PC-3 (cell line): ENCODE measurements at regions not wholly inside any gene's neighbourhood (a gene's known extent, or its start where the extent isn't known, plus 50 kb on each side); places are given as distances from the start of the nearest gene placed in this dataset.

Experiments
- ATAC-seq: fragments of 200-7000 bp; cut with Tn5 transposase; 2 replicates; pipeline ENCODE4 v1.9.1; 2020; ENCODE audit warnings: mild to moderate bottlenecking, moderate library complexity
- BruUV-seq: library from RNA; stranded (reverse); fragments of 400-500 nt; replicated peaks from 2 replicates; lab custom pipeline; 2021; lab: Mats Ljungman, UMichigan
- CTCF ChIA-PET: fragments of 300-600 bp; sonication (Branson Sonifier 250); formaldehyde crosslinking; loops from one replicate; lab custom pipeline; 2022; ENCODE audit warnings: antibody characterized with exemption; lab: Charles Lee
- POLR2A ChIA-PET: fragments of 300-600 bp; sonication (Branson Sonifier 250); formaldehyde crosslinking; loops from one replicate; lab custom pipeline; 2022; ENCODE audit warnings: antibody characterized with exemption; ENCODE audit not compliant: unreplicated experiment; lab: Charles Lee
- DNase-seq: peaks from one replicate; pipeline ENCODE4 v3.0.0-alpha.2; 2015
- H2AFZ ChIP-seq: fragments of 300-600 bp; sonication (generic); 2 replicates; pipeline ENCODE4 v1.6.0; 2016; ENCODE audit warnings: antibody characterized with exemption, low read length
- H3F3A ChIP-seq: fragments of 300-600 bp; sonication (generic); one replicate; pipeline ENCODE4 v1.6.0; 2017; ENCODE audit warnings: antibody characterized with exemption, low read length, control low read depth, mild to moderate bottlenecking; ENCODE audit not compliant: unreplicated experiment
- H3K27ac ChIP-seq: fragments of 300-600 bp; sonication (generic); 2 replicates; pipeline ENCODE4 v1.5.1; 2016; ENCODE audit warnings: mild to moderate bottlenecking, low read length
- H3K27me3 ChIP-seq: fragments of 300-600 bp; sonication (generic); 2 replicates; pipeline ENCODE4 v1.6.1; 2016; ENCODE audit warnings: low read length, mixed read lengths
- H3K36me3 ChIP-seq: fragments of 300-600 bp; sonication (generic); 2 replicates; pipeline ENCODE4 v1.6.1; 2016; ENCODE audit warnings: low read depth, mixed run types, low read length, mixed read lengths
- H3K4me1 ChIP-seq: fragments of 300-600 bp; sonication (generic); 2 replicates; pipeline ENCODE4 v1.5.1; 2016; ENCODE audit warnings: low read length; ENCODE audit not compliant: insufficient read depth
- H3K4me2 ChIP-seq: fragments of 300-600 bp; sonication (generic); 2 replicates; pipeline ENCODE4 v1.6.0; 2016; ENCODE audit warnings: low read length
- H3K4me3 ChIP-seq: fragments of 300-600 bp; sonication (generic); 2 replicates; pipeline ENCODE4 v1.5.1; 2016; ENCODE audit warnings: mild to moderate bottlenecking, low read length, mixed read lengths
- H3K79me2 ChIP-seq: fragments of 300-600 bp; sonication (generic); 2 replicates; pipeline ENCODE4 v1.6.1; 2017; ENCODE audit warnings: low read length, mixed read lengths
- H3K9ac ChIP-seq: fragments of 300-600 bp; sonication (generic); 2 replicates; pipeline ENCODE4 v1.6.0; 2016; ENCODE audit warnings: mild to moderate bottlenecking, low read length
- H3K9me2 ChIP-seq: fragments of 300-600 bp; sonication (generic); replicated peaks from 2 replicates; pipeline ENCODE4 v1.6.1; 2016; ENCODE audit warnings: mixed run types, low read length, mixed read lengths
- H3K9me3 ChIP-seq: fragments of 300-600 bp; sonication (generic); 2 replicates; pipeline ENCODE4 v1.6.1; 2016; ENCODE audit warnings: low read length, mixed read lengths
- H4K20me1 ChIP-seq: fragments of 300-600 bp; sonication (generic); 2 replicates; pipeline ENCODE4 v1.6.1; 2016; ENCODE audit warnings: low read length, mixed read lengths
- CTCF ChIP-seq: fragments of 300-600 bp; sonication (generic); conservative IDR thresholded peaks from 2 replicates; pipeline ENCODE4 v1.5.1; 2017; ENCODE audit warnings: antibody characterized with exemption, low read depth, mild to moderate bottlenecking, low read length
- EZH2 ChIP-seq: fragments of 300-600 bp; sonication (generic); IDR thresholded peaks from one replicate; pipeline ENCODE4 v1.6.1; 2017; ENCODE audit warnings: antibody characterized with exemption, mild to moderate bottlenecking, low read length; ENCODE audit not compliant: unreplicated experiment
- EZH2phosphoT487 ChIP-seq: fragments of 300-600 bp; sonication (generic); IDR thresholded peaks from 2 replicates; pipeline ENCODE4 v1.6.1; 2018; ENCODE audit warnings: mild to moderate bottlenecking, antibody characterized with exemption, low read length, borderline replicate concordance
- intact Hi-C: fragments of 100-400 bp; cut with micrococcal nuclease; formaldehyde crosslinking; loops from 2 replicates; pipeline ENCODE4 v1.9.0; 2023

GRCh38 chr1:229086686-229087085 is 184.2 kb upstream of the RAB4A start:
- no peak for DNase-seq
- no peaks in the 10 kb centered on the region for H4K20me1 ChIP-seq
- H3K9me2 ChIP-seq, result no peaks in the 10 kb centered on the region
- H3K4me2 ChIP-seq, result no peak overlapping the region
- peaks cover 58% of the 10 kb centered on the region for H3K27me3 ChIP-seq
- H3K4me1 ChIP-seq, result no peaks in the 10 kb centered on the region
- ChIA-PET CTCF (no interaction called here), POLR2A (no interaction called here)
- no peaks in the 10 kb centered on the region for H3F3A ChIP-seq
- TF ChIP-seq EZH2, result no peak
- TF ChIP-seq CTCF, result no peak
- TF ChIP-seq EZH2phosphoT487, result no peak
- H2AFZ ChIP-seq, result no peak overlapping the region
- no peak overlapping the region for H3K27ac ChIP-seq
- intact Hi-C loops, result no loop called here
- no peak overlapping the region for H3K9ac ChIP-seq
- no TSS peak for BruUV-seq
- no peaks in the 10 kb centered on the region for H3K79me2 ChIP-seq
- no peak overlapping the region for H3K4me3 ChIP-seq
- H3K36me3 ChIP-seq, result no peaks in the 10 kb centered on the region
- peaks cover 7% of the 10 kb centered on the region; the same call in 1 of the 2 replicates for H3K9me3 ChIP-seq
- ATAC-seq, result no peak

- H3K9ac ChIP-seq, result no peak overlapping the region
- H3K36me3 ChIP-seq, result no peaks in the 10 kb centered on the region
- no peaks in the 10 kb centered on the region for H4K20me1 ChIP-seq
- no peaks in the 10 kb centered on the region for H3F3A ChIP-seq
- no peaks in the 10 kb centered on the region for H3K79me2 ChIP-seq
- H2AFZ ChIP-seq, result no peak overlapping the region
- ATAC-seq, result no peak
- no peak for DNase-seq
- H3K4me1 ChIP-seq, result no peaks in the 10 kb centered on the region
- TF ChIP-seq EZH2phosphoT487 (no peak), EZH2 (no peak), CTCF (no peak)
- no peaks in the 10 kb centered on the region for H3K9me2 ChIP-seq
- H3K27me3 ChIP-seq, result peaks cover 51% of the 10 kb centered on the region
- no peak overlapping the region for H3K4me2 ChIP-seq
- no TSS peak for BruUV-seq
- ChIA-PET CTCF (no interaction called here), POLR2A (no interaction called here)
- peaks cover 6% of the 10 kb centered on the region; the same call in 1 of the 2 replicates for H3K9me3 ChIP-seq
- H3K4me3 ChIP-seq, result no peak overlapping the region
- H3K27ac ChIP-seq, result no peak overlapping the region
- intact Hi-C loops, result no loop called here
Observed at GRCh38 chr1:229087339-229087738, 183.6 kb upstream of the RAB4A start.

- peaks cover under 1% of the 10 kb centered on the region; the same call in 1 of the 2 replicates for H3K9me3 ChIP-seq
- no peaks in the 10 kb centered on the region for H3F3A ChIP-seq
- ChIA-PET POLR2A (no interaction called here), CTCF (no interaction called here)
- H3K79me2 ChIP-seq, result no peaks in the 10 kb centered on the region
- H3K4me2 ChIP-seq, result no peak overlapping the region
- H4K20me1 ChIP-seq, result no peaks in the 10 kb centered on the region
- H3K27ac ChIP-seq, result no peak overlapping the region
- no peak for TF ChIP-seq EZH2
- no peak for TF ChIP-seq EZH2phosphoT487
- TF ChIP-seq CTCF, result no peak
- H2AFZ ChIP-seq, result no peak overlapping the region
- no peak overlapping the region for H3K9ac ChIP-seq
- no peak overlapping the region for H3K4me3 ChIP-seq
- intact Hi-C loops, result no loop called here
- BruUV-seq, result no TSS peak
- peaks cover 2% of the 10 kb centered on the region for H3K4me1 ChIP-seq
- H3K27me3 ChIP-seq, result peaks cover 46% of the 10 kb centered on the region
- no peaks in the 10 kb centered on the region for H3K36me3 ChIP-seq
- H3K9me2 ChIP-seq, result no peaks in the 10 kb centered on the region
- no peak for DNase-seq
- no peak for ATAC-seq
Observed at GRCh38 chr1:229087906-229088305, 183.0 kb upstream of the RAB4A start.
